Vagina (tissue), 2 donors: ENCODE measurements at regions not wholly inside any gene's neighbourhood (a gene's known extent, or its start where the extent isn't known, plus 50 kb on each side); places are given as distances from the start of the nearest gene placed in this dataset.

Experiments
- DNase-seq, 2 donors: peaks; one replicate each; pipeline ENCODE4 v3.0.0-alpha.2; 2017; ENCODE audit errors: extremely low spot score in 2 of 2
- H3K27ac ChIP-seq: fragments of 200-600 bp; sonication (generic); one replicate; pipeline ENCODE4 v1.5.1; 2019
- H3K27me3 ChIP-seq: fragments of 200-600 bp; sonication (generic); one replicate; pipeline ENCODE4 v1.5.1; 2019
- H3K36me3 ChIP-seq, 2 donors: fragments of 200-600 bp; sonication (generic); one replicate each; pipeline ENCODE4 v1.5.1; 2017 to 2019
- H3K4me1 ChIP-seq: fragments of 200-600 bp; sonication (generic); one replicate; pipeline ENCODE4 v1.5.1; 2019
- H3K4me3 ChIP-seq, 2 donors: fragments of 200-600 bp; sonication (generic); 1 replicate in 1 of 2; 2 replicates in 1 of 2; pipeline ENCODE4 v1.5.1; 2016 to 2019
- H3K9me3 ChIP-seq: fragments of 200-600 bp; sonication (generic); one replicate; pipeline ENCODE4 v1.5.1; 2019
- POLR2A ChIP-seq, 2 donors: fragments of 450-650 bp; IDR thresholded peaks; one replicate each; pipeline ENCODE4 v1.6.1; 2017; ENCODE audit warnings: antibody characterized with exemption in 2 of 2, mild to moderate bottlenecking in 2 of 2, moderate library complexity in 2 of 2
- POLR2AphosphoS5 ChIP-seq, 2 donors: sonication (generic); formaldehyde crosslinking; IDR thresholded peaks; one replicate each; pipeline ENCODE4 v1.9.0; 2017; ENCODE audit warnings: antibody characterized with exemption in 2 of 2, mild to moderate bottlenecking in 2 of 2, low read depth in 1 of 2; ENCODE audit not compliant: insufficient read depth in 1 of 2
- intact Hi-C: fragments of 100-400 bp; cut with DNase I; formaldehyde crosslinking; loops from one replicate; pipeline ENCODE4 v1.15.1; 2023
- TF ChIP-seq, protein P1 (sequence below), 3 experiments: fragments of 450-650 bp in 2 of 3; fragments of 200-600 bp in 1 of 3; sonication (generic) in 1 of 3; IDR thresholded peaks; one replicate each; pipeline ENCODE4 v1.5.1; 2017 to 2019; ENCODE audit warnings: antibody characterized with exemption in 3 of 3, mild to moderate bottlenecking in 2 of 3, moderate library complexity in 2 of 3

- Histone ChIP-seq H3K4me1 (peaks cover 16% of the 10 kb centered on the region), H3K4me3 (no peak overlapping the region), H3K36me3 (no peaks in the 10 kb centered on the region), H3K27me3 (no peaks in the 10 kb centered on the region), H3K27ac (no peak overlapping the region), H3K9me3 (no peaks in the 10 kb centered on the region)
- no peak for TF ChIP-seq POLR2A (IDR thresholded peaks at IDR 0.05)
- TF ChIP-seq, protein P1, sequence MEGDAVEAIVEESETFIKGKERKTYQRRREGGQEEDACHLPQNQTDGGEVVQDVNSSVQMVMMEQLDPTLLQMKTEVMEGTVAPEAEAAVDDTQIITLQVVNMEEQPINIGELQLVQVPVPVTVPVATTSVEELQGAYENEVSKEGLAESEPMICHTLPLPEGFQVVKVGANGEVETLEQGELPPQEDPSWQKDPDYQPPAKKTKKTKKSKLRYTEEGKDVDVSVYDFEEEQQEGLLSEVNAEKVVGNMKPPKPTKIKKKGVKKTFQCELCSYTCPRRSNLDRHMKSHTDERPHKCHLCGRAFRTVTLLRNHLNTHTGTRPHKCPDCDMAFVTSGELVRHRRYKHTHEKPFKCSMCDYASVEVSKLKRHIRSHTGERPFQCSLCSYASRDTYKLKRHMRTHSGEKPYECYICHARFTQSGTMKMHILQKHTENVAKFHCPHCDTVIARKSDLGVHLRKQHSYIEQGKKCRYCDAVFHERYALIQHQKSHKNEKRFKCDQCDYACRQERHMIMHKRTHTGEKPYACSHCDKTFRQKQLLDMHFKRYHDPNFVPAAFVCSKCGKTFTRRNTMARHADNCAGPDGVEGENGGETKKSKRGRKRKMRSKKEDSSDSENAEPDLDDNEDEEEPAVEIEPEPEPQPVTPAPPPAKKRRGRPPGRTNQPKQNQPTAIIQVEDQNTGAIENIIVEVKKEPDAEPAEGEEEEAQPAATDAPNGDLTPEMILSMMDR (IDR thresholded peaks at IDR 0.05), result no peak
- no peak for TF ChIP-seq POLR2AphosphoS5 (IDR thresholded peaks at IDR 0.05; ENCODE audit: insufficient read depth in 1 of 2, low read depth in 1 of 2)
- intact Hi-C loops, result no loop called here
- DNase-seq, result no peak
Observed at GRCh38 chr2:66865161-66865560, 430.2 kb downstream of the MEIS1 start.

DNA sequence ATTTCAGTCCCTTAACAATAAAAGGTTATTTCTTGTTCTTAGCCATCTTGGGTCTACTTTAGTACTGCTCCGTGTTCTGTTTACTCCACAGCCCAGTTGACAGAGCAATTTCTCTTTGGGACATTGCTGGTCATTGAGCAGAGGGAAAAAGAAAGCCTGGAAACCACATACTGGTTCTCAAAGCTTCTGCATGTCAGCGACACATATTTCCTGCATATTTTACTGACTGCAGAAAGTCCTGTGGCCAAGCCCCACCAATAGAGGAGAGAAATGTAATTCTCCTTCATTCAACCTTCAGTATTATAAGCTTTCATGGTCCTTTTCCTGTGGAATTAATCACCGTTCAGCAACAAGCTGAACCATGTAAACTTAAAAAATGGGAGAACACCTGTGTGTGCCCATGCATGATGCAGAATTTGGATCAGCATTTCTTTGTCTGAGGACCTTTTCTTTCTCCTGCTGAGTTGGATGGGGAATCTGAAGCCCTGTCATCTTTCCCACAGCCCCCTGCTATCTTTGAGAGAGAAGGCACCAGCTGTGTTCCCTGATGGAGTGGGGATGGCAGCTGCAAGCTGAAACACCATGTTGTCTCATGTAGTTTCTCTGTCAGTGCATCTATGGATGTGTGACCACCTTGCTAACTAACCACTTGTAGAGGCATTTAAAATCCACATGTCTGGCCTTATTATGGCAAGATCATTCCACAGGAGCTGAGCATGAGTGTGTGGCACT, 431.6 kb downstream of the MEIS1 start:
- peaks cover 16% of the 10 kb centered on the region for H3K4me1 ChIP-seq
- intact Hi-C loops, result no loop called here
- no peaks in the 10 kb centered on the region for H3K27me3 ChIP-seq
- DNase-seq, result no peak
- no peak overlapping the region for H3K4me3 ChIP-seq
- no peaks in the 10 kb centered on the region for H3K9me3 ChIP-seq
- no peaks in the 10 kb centered on the region for H3K36me3 ChIP-seq
- H3K27ac ChIP-seq, result no peak overlapping the region
- TF ChIP-seq POLR2A (IDR thresholded peaks at IDR 0.05), result no peak
- no peak for TF ChIP-seq POLR2AphosphoS5 (IDR thresholded peaks at IDR 0.05; ENCODE audit: insufficient read depth in 1 of 2, low read depth in 1 of 2)
- TF ChIP-seq, protein P1 (IDR thresholded peaks at IDR 0.05), result no peak

DNA sequence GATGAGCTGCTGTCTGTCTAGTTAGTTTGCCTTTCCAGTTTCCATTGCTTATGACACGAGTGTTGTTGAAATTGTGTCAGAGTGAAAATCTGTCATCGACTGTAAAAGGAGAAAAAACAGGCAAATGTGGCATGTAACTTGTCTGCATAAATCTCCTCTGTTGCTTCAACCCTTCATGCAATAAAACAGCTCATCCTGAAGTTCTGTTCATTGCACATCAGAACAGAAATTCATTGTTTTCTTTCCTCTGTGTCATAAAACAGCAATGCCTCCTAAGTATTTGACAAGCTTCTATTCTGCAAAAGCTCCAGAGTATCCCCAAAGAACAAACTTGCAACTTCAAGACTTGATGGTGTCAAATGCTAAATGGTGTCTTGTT, 432.1 kb downstream of the MEIS1 start:
- no peak for DNase-seq
- Histone ChIP-seq H3K36me3 (no peaks in the 10 kb centered on the region), H3K4me3 (no peak overlapping the region), H3K27me3 (no peaks in the 10 kb centered on the region), H3K4me1 (peaks cover 16% of the 10 kb centered on the region), H3K9me3 (no peaks in the 10 kb centered on the region), H3K27ac (no peak overlapping the region)
- no peak for TF ChIP-seq POLR2AphosphoS5 (IDR thresholded peaks at IDR 0.05; ENCODE audit: insufficient read depth in 1 of 2, low read depth in 1 of 2)
- TF ChIP-seq, protein P1 (IDR thresholded peaks at IDR 0.05), result no peak
- intact Hi-C loops, result no loop called here

DNA sequence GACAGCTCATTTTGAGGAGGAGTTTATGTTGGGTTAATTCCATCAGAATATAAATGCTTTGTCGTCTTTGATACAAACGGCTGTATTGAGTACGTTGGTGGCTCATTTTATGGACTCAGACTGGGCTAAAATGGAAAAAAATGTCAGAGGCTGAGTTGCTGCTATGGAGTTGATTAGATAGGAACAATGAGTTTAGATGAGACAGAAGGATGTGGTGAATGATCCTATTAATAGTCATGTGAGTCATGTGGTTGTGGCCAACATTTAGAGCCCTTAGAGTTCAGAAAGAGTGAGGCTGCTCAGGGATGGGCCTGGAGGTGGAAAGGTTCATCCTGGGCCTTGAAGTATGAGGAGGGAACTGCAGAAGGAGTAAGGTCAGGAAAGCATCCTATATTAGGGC, 434.2 kb downstream of the MEIS1 start:
- H3K36me3 ChIP-seq, result no peaks in the 10 kb centered on the region
- H3K27ac ChIP-seq, result no peak overlapping the region
- DNase-seq, result no peak
- H3K9me3 ChIP-seq, result no peaks in the 10 kb centered on the region
- intact Hi-C loops, result no loop called here
- peaks cover 13% of the 10 kb centered on the region for H3K4me1 ChIP-seq
- no peak overlapping the region for H3K4me3 ChIP-seq
- H3K27me3 ChIP-seq, result no peaks in the 10 kb centered on the region
- TF ChIP-seq POLR2AphosphoS5 (IDR thresholded peaks at IDR 0.05; ENCODE audit: insufficient read depth in 1 of 2, low read depth in 1 of 2), result no peak
- no peak for TF ChIP-seq POLR2A (IDR thresholded peaks at IDR 0.05)
- TF ChIP-seq, protein P1 (IDR thresholded peaks at IDR 0.05), result no peak
